GM12878 (cell line): ENCODE measurements at regions not wholly inside any gene's neighbourhood (a gene's known extent, or its start where the extent isn't known, plus 50 kb on each side); places are given as distances from the start of the nearest gene placed in this dataset.

ENCODE experiments used
- ATAC-seq: fragments of 200-7000 bp; cut with Tn5 transposase; 3 replicates; pipeline ENCODE4 v1.9.1; 2020; ENCODE audit warnings: mild to moderate bottlenecking, moderate library complexity
- BruUV-seq: library from RNA; stranded (reverse); fragments of 400-500 nt; replicated peaks from 2 replicates; lab custom pipeline; 2021; lab: Mats Ljungman, UMichigan
- CTCF ChIA-PET: fragments of 300-600 bp; sonication (Branson Sonifier 250); formaldehyde crosslinking; extraction: SDS; loops from one replicate; lab custom pipeline; 2021; ENCODE audit warnings: inconsistent platforms; lab: Yijun Ruan, JAX
- POLR2A ChIA-PET: fragments of 350-600 bp; formaldehyde crosslinking; extraction: SDS; loops from one replicate; lab custom pipeline; 2021; ENCODE audit warnings: inconsistent platforms; lab: Charles Lee
- RAD21 ChIA-PET: fragments of 300-600 bp; sonication (Branson Sonifier 250); formaldehyde crosslinking; loops from one replicate; lab custom pipeline; 2023; ENCODE audit warnings: antibody characterized with exemption; ENCODE audit not compliant: unreplicated experiment; lab: Charles Lee
- SMC1A ChIA-PET: fragments of 300-600 bp; sonication (Branson Sonifier 250); formaldehyde crosslinking; loops from one replicate; lab custom pipeline; 2023; ENCODE audit not compliant: unreplicated experiment, uncharacterized antibody; lab: Charles Lee
- DNase-seq: peaks from one replicate; pipeline ENCODE4 v3.0.0-alpha.2; 2011; ENCODE audit warnings: low read depth, low spot score
- FAIRE-seq: peaks from 3 replicates; lab custom pipeline; 2011; peaks lifted over from hg19 to GRCh38; lab: Jason Lieb, UNC
- H2AFZ ChIP-seq: 2 replicates; pipeline ENCODE4 v1.6.0; 2011; ENCODE audit warnings: low read depth, low read length, control low read depth; ENCODE audit not compliant: control insufficient read depth
- H3K27ac ChIP-seq: 2 replicates; pipeline ENCODE4 v1.5.1; 2011; ENCODE audit warnings: control low read depth; ENCODE audit not compliant: control insufficient read depth, insufficient read depth
- H3K27me3 ChIP-seq, 2 experiments: replicated peaks in 1 of 2; 2 replicates each; pipeline versions ENCODE4 v1.6.0 to v1.6.1; 2011; ENCODE audit warnings: low read length in 1 of 2; ENCODE audit not compliant: control insufficient read depth in 2 of 2, insufficient read depth in 2 of 2
- H3K36me3 ChIP-seq, 2 experiments: 2 replicates each; pipeline ENCODE4 v1.5.1; 2011; ENCODE audit warnings: low read length in 1 of 2; ENCODE audit not compliant: control insufficient read depth in 2 of 2, insufficient read depth in 2 of 2
- H3K4me1 ChIP-seq: 2 replicates; pipeline ENCODE4 v1.6.1; 2011; ENCODE audit warnings: mild to moderate bottlenecking, low read length, moderate library complexity, mixed read lengths; ENCODE audit not compliant: control insufficient read depth, insufficient read depth
- H3K4me2 ChIP-seq: 2 replicates; pipeline ENCODE4 v1.6.0; 2011; ENCODE audit warnings: control low read depth; ENCODE audit not compliant: control insufficient read depth, insufficient read depth
- H3K4me3 ChIP-seq: fragments of 200-600 bp; sonication (generic); 2 replicates; pipeline ENCODE4 v1.5.1; 2016
- H3K79me2 ChIP-seq: 2 replicates; pipeline ENCODE4 v1.6.0; 2011; ENCODE audit warnings: low read length; ENCODE audit not compliant: control insufficient read depth, insufficient read depth
- H3K9ac ChIP-seq: 2 replicates; pipeline ENCODE4 v1.8.0; 2011; ENCODE audit warnings: low read length, control low read depth, mixed read lengths; ENCODE audit not compliant: control insufficient read depth, insufficient read depth
- H3K9me3 ChIP-seq: replicated peaks from 3 replicates; pipeline ENCODE4 v1.5.1; 2011; ENCODE audit warnings: mild to moderate bottlenecking, low read length; ENCODE audit not compliant: control insufficient read depth, insufficient read depth
- H4K20me1 ChIP-seq: 2 replicates; pipeline ENCODE4 v1.6.0; 2011; ENCODE audit not compliant: control insufficient read depth, insufficient read depth
- GABPA ChIP-seq: IDR thresholded peaks from 2 replicates; pipeline ENCODE4 v1.6.1; 2014; ENCODE audit warnings: antibody characterized with exemption, low read depth, mild to moderate bottlenecking, inconsistent platforms
- IKZF1 ChIP-seq: fragments of 450-650 bp; conservative IDR thresholded peaks from 2 replicates; pipeline ENCODE4 v1.6.1; 2017; ENCODE audit warnings: antibody characterized with exemption, mild to moderate bottlenecking
- MTA3 ChIP-seq: IDR thresholded peaks from 2 replicates; pipeline ENCODE4 v1.6.1; 2012; ENCODE audit warnings: low read length, inconsistent platforms, borderline replicate concordance
- MYC ChIP-seq: IDR thresholded peaks from 2 replicates; pipeline ENCODE4 v1.6.1; 2011; ENCODE audit warnings: mild to moderate bottlenecking, low read length, moderate library complexity, inconsistent platforms; ENCODE audit not compliant: insufficient read depth, insufficient replicate concordance, insufficient read length, severe bottlenecking
- POLR2AphosphoS5 ChIP-seq: IDR thresholded peaks from 2 replicates; pipeline ENCODE4 v1.6.1; 2011; ENCODE audit warnings: mild to moderate bottlenecking, low read length, inconsistent platforms
- RAD21 ChIP-seq: IDR thresholded peaks from 2 replicates; pipeline ENCODE4 v1.6.1; 2011; ENCODE audit warnings: mild to moderate bottlenecking, low read depth, low read length, moderate library complexity; ENCODE audit not compliant: insufficient read depth
- RAD51 ChIP-seq: fragments of 450-650 bp; IDR thresholded peaks from 2 replicates; pipeline ENCODE4 v1.6.1; 2016; ENCODE audit warnings: moderate library complexity, mild to moderate bottlenecking, inconsistent platforms
- RBBP5 ChIP-seq: fragments of 200-600 bp; sonication (generic); conservative IDR thresholded peaks from 2 replicates; pipeline ENCODE4 v1.6.1; 2016
- RFX5 ChIP-seq: IDR thresholded peaks from 2 replicates; pipeline ENCODE4 v1.6.1; 2011; ENCODE audit warnings: low read depth, low read length, improper control_type of control experiment
- TARDBP ChIP-seq: IDR thresholded peaks from 2 replicates; pipeline ENCODE4 v1.6.1; 2016; ENCODE audit warnings: borderline replicate concordance
- USF2 ChIP-seq: IDR thresholded peaks from 2 replicates; pipeline ENCODE4 v1.6.1; 2011; ENCODE audit warnings: low read depth, low read length, improper control_type of control experiment, borderline replicate concordance
- ZBTB33 ChIP-seq: fragments of 450-650 bp; IDR thresholded peaks from 2 replicates; pipeline ENCODE4 v1.6.1; 2017; ENCODE audit warnings: mild to moderate bottlenecking
- ZNF274 ChIP-seq: IDR thresholded peaks from one replicate; pipeline ENCODE4 v1.8.0; 2011; ENCODE audit not compliant: insufficient read length, insufficient read depth
- WGBS: methylation state at CpG from one replicate; pipeline ENCODE4 v1.1.6; 2016; ENCODE audit warnings: low lambda C conversion rate; ENCODE audit not compliant: insufficient replicate concordance, insufficient coverage; ENCODE audit errors: missing lambda C conversion rate; 5-methylcytosine and 5-hydroxymethylcytosine counted together
- in situ Hi-C: fragments of 300-500 bp; cut with MboI; formaldehyde crosslinking; loops from 9 replicates; pipeline ENCODE4 v1.14.3; 2018; ENCODE audit warnings: mixed read lengths
- intact Hi-C: fragments of 100-400 bp; cut with micrococcal nuclease; formaldehyde crosslinking; loops from one replicate; pipeline ENCODE4 v1.14.2; 2022; ENCODE audit not compliant: unreplicated experiment

- TF ChIP-seq TARDBP: no peak
- no peak for TF ChIP-seq RAD21
- no peak for TF ChIP-seq IKZF1
- TF ChIP-seq RAD51: no peak
- no peak for TF ChIP-seq GABPA
- no peak for TF ChIP-seq MTA3
- TF ChIP-seq RFX5: no peak
- TF ChIP-seq ZBTB33: no peak
- no peak for TF ChIP-seq ZNF274
- TF ChIP-seq USF2: no peak
- TF ChIP-seq RBBP5: no peak
- TF ChIP-seq POLR2AphosphoS5: no peak
- no peak for TF ChIP-seq MYC
- H3K4me1 ChIP-seq: no peaks in the 10 kb centered on the region
- no peaks in the 10 kb centered on the region for H3K27me3 ChIP-seq
- CTCF ChIA-PET: interaction anchor here (0.7 kb wide), 1 partner anchor 362 kb away, joined by 3 read pairs; no protein-coding TSS in a partner anchor
- H3K9me3 ChIP-seq: no peaks in the 10 kb centered on the region
- FAIRE-seq (no peak), DNase-seq (no peak), ATAC-seq (no peak)
- no peak overlapping the region for H3K4me3 ChIP-seq
- H2AFZ ChIP-seq: no peak overlapping the region
- in situ Hi-C loops (no loop called here), intact Hi-C loops (no loop called here)
- BruUV-seq: no TSS peak
- H3K36me3 ChIP-seq: no peaks in the 10 kb centered on the region
- RAD21 ChIA-PET: no interaction called here
- POLR2A ChIA-PET: no interaction called here
- no peak overlapping the region for H3K9ac ChIP-seq
- SMC1A ChIA-PET: no interaction called here
- 65% methylated on average over 1 of the region's 1 CpG for WGBS
- H3K27ac ChIP-seq: no peak overlapping the region
- no peaks in the 10 kb centered on the region for H4K20me1 ChIP-seq
- no peaks in the 10 kb centered on the region for H3K79me2 ChIP-seq
- no peak overlapping the region for H3K4me2 ChIP-seq
Measured at GRCh38 chr21:28447462-28447861, 545.2 kb downstream of the LTN1 start.
